OCI-LY7 (cell line): ENCODE measurements at regions not wholly inside any gene's neighbourhood (a gene's known extent, or its start where the extent isn't known, plus 50 kb on each side); places are given as distances from the start of the nearest gene placed in this dataset.

Experiments
- BruUV-seq: library from RNA; stranded (reverse); fragments of 400-500 nt; replicated peaks from 2 replicates; lab custom pipeline; 2021; lab: Mats Ljungman, UMichigan
- CTCF ChIA-PET: fragments of 300-600 bp; sonication (Branson Sonifier 250); formaldehyde crosslinking; loops from one replicate; lab custom pipeline; 2022; ENCODE audit warnings: antibody characterized with exemption; ENCODE audit not compliant: unreplicated experiment; lab: Charles Lee
- POLR2A ChIA-PET: fragments of 300-600 bp; sonication (Branson Sonifier 250); formaldehyde crosslinking; loops from one replicate; lab custom pipeline; 2022; ENCODE audit warnings: antibody characterized with exemption; lab: Charles Lee
- DNase-seq: peaks from one replicate; pipeline ENCODE4 v3.0.0-alpha.2; 2015; ENCODE audit warnings: low spot score
- H2AFZ ChIP-seq: fragments of 200-600 bp; sonication (generic), shearing (Covaris generic); 2 replicates; pipeline ENCODE4 v1.6.1; 2014; ENCODE audit warnings: mild to moderate bottlenecking, antibody characterized with exemption, low read length, moderate library complexity
- H3K27ac ChIP-seq: fragments of 200-600 bp; sonication (generic); 2 replicates; pipeline ENCODE4 v1.5.1; 2014; ENCODE audit warnings: mixed run types, low read depth, mild to moderate bottlenecking, moderate library complexity, low read length, inconsistent platforms; ENCODE audit not compliant: poor library complexity, severe bottlenecking
- H3K36me3 ChIP-seq: fragments of 200-600 bp; sonication (generic); 2 replicates; pipeline ENCODE4 v1.6.1; 2014; ENCODE audit warnings: mild to moderate bottlenecking, antibody characterized with exemption, low read length, moderate library complexity, mixed read lengths; ENCODE audit not compliant: insufficient read depth
- H3K4me1 ChIP-seq: fragments of 200-600 bp; sonication (generic); 2 replicates; pipeline ENCODE4 v1.5.1; 2014; ENCODE audit warnings: mild to moderate bottlenecking, low read length; ENCODE audit not compliant: insufficient read depth, poor library complexity, severe bottlenecking
- H3K4me2 ChIP-seq: fragments of 200-600 bp; sonication (generic); 2 replicates; pipeline ENCODE4 v1.6.1; 2014; ENCODE audit warnings: mild to moderate bottlenecking, low read length
- H3K4me3 ChIP-seq: fragments of 200-600 bp; sonication (generic); 2 replicates; pipeline ENCODE4 v1.5.1; 2014; ENCODE audit warnings: mild to moderate bottlenecking, low read depth, low read length; ENCODE audit not compliant: poor library complexity, severe bottlenecking
- H3K79me2 ChIP-seq: fragments of 200-600 bp; sonication (generic); 2 replicates; pipeline ENCODE4 v1.6.1; 2016; ENCODE audit warnings: low read depth, mild to moderate bottlenecking, low read length, moderate library complexity, mixed read lengths; ENCODE audit not compliant: insufficient read depth
- H3K9me2 ChIP-seq: fragments of 200-600 bp; sonication (generic); 2 replicates; pipeline ENCODE4 v1.6.1; 2016; ENCODE audit warnings: mild to moderate bottlenecking, low read length, mixed read lengths; ENCODE audit not compliant: insufficient read depth
- H3K9me3 ChIP-seq: fragments of 200-600 bp; sonication (generic); 2 replicates; pipeline ENCODE4 v1.6.1; 2014; ENCODE audit warnings: mild to moderate bottlenecking, mixed run types, low read length, mixed read lengths
- H4K20me1 ChIP-seq: fragments of 200-600 bp; sonication (generic); 2 replicates; pipeline ENCODE4 v1.6.1; 2014; ENCODE audit warnings: mild to moderate bottlenecking, antibody characterized with exemption, low read length, moderate library complexity, mixed read lengths; ENCODE audit not compliant: insufficient read depth
- CTCF ChIP-seq: fragments of 200-600 bp; sonication (generic); conservative IDR thresholded peaks from 2 replicates; pipeline ENCODE4 v1.5.1; 2014; ENCODE audit warnings: mild to moderate bottlenecking, antibody characterized with exemption, low read length, moderate library complexity, mixed read lengths
- EZH2phosphoT487 ChIP-seq: fragments of 200-600 bp; sonication (generic); IDR thresholded peaks from 2 replicates; pipeline ENCODE4 v1.6.1; 2018; ENCODE audit warnings: low read depth, borderline replicate concordance, mild to moderate bottlenecking, mixed run types, antibody characterized with exemption, low read length, moderate library complexity, mixed read lengths
- intact Hi-C: fragments of 100-400 bp; cut with micrococcal nuclease; formaldehyde crosslinking; loops from one replicate; pipeline ENCODE4 v1.10.0; 2022; ENCODE audit not compliant: unreplicated experiment

GRCh38 chr11:134799386-134799785, 387.3 kb upstream of the B3GAT1 start:
- H2AFZ ChIP-seq: no peak overlapping the region
- no TSS peak for BruUV-seq
- CTCF ChIA-PET: no interaction called here
- no peaks in the 10 kb centered on the region for H3K9me3 ChIP-seq
- H3K27ac ChIP-seq: no peak overlapping the region
- no peaks in the 10 kb centered on the region for H3K9me2 ChIP-seq
- H4K20me1 ChIP-seq: no peaks in the 10 kb centered on the region
- intact Hi-C loops: no loop called here
- POLR2A ChIA-PET: no interaction called here
- H3K4me3 ChIP-seq: no peak overlapping the region
- H3K4me1 ChIP-seq: no peaks in the 10 kb centered on the region
- DNase-seq: no peak
- no peaks in the 10 kb centered on the region for H3K79me2 ChIP-seq
- TF ChIP-seq CTCF (no peak), EZH2phosphoT487 (no peak)
- H3K4me2 ChIP-seq: no peak overlapping the region
- no peaks in the 10 kb centered on the region for H3K36me3 ChIP-seq

- Histone ChIP-seq H3K4me2 (no peak overlapping the region), H3K4me3 (no peak overlapping the region), H3K9me2 (no peaks in the 10 kb centered on the region), H3K36me3 (no peaks in the 10 kb centered on the region), H3K79me2 (no peaks in the 10 kb centered on the region), H3K9me3 (no peaks in the 10 kb centered on the region), H3K27ac (no peak overlapping the region), H3K4me1 (no peaks in the 10 kb centered on the region), H4K20me1 (no peaks in the 10 kb centered on the region), H2AFZ (no peak overlapping the region)
- no peak for DNase-seq
- BruUV-seq: no TSS peak
- no peak for TF ChIP-seq CTCF
- TF ChIP-seq EZH2phosphoT487: no peak
- POLR2A ChIA-PET: no interaction called here
- CTCF ChIA-PET: no interaction called here
- intact Hi-C loops: no loop called here
These were observed 385.5 kb upstream of the B3GAT1 start for GRCh38 chr11:134797411-134798089.

GRCh38 chr11:134795017-134795416, 383.0 kb upstream of the B3GAT1 start:
- no TSS peak for BruUV-seq
- CTCF ChIA-PET: no interaction called here
- TF ChIP-seq CTCF (no peak), EZH2phosphoT487 (no peak)
- Histone ChIP-seq H4K20me1 (no peaks in the 10 kb centered on the region), H2AFZ (no peak overlapping the region), H3K36me3 (no peaks in the 10 kb centered on the region), H3K4me1 (no peaks in the 10 kb centered on the region), H3K9me3 (no peaks in the 10 kb centered on the region), H3K9me2 (no peaks in the 10 kb centered on the region), H3K4me2 (no peak overlapping the region), H3K79me2 (no peaks in the 10 kb centered on the region), H3K4me3 (no peak overlapping the region), H3K27ac (no peak overlapping the region)
- POLR2A ChIA-PET: no interaction called here
- DNase-seq: no peak
- intact Hi-C loops: no loop called here
